WTC11 (cell line): ENCODE measurements at regions not wholly inside any gene's neighbourhood (a gene's known extent, or its start where the extent isn't known, plus 50 kb on each side); places are given as distances from the start of the nearest gene placed in this dataset.

Source experiments
- ELF4 ChIP-seq: sonication (generic); formaldehyde crosslinking; IDR thresholded peaks from 2 replicates; pipeline ENCODE4 v1.8.1; 2022; ENCODE audit warnings: low read depth, mild to moderate bottlenecking, moderate library complexity, missing genetic modification reagents
- ZBTB43 ChIP-seq: sonication (generic); formaldehyde crosslinking; IDR thresholded peaks from 2 replicates; pipeline ENCODE4 v1.8.1; 2023; ENCODE audit warnings: mild to moderate bottlenecking, missing genetic modification reagents
- TF ChIP-seq, protein P1 (sequence below): fragments of 200-600 bp; IDR thresholded peaks from 2 replicates; pipeline ENCODE4 v1.8.0; 2022; ENCODE audit warnings: antibody characterized with exemption

GRCh38 chrX:51813886-51814460 lies 70.7 kb downstream of the GSPT2 start:
- TF ChIP-seq, protein P1, sequence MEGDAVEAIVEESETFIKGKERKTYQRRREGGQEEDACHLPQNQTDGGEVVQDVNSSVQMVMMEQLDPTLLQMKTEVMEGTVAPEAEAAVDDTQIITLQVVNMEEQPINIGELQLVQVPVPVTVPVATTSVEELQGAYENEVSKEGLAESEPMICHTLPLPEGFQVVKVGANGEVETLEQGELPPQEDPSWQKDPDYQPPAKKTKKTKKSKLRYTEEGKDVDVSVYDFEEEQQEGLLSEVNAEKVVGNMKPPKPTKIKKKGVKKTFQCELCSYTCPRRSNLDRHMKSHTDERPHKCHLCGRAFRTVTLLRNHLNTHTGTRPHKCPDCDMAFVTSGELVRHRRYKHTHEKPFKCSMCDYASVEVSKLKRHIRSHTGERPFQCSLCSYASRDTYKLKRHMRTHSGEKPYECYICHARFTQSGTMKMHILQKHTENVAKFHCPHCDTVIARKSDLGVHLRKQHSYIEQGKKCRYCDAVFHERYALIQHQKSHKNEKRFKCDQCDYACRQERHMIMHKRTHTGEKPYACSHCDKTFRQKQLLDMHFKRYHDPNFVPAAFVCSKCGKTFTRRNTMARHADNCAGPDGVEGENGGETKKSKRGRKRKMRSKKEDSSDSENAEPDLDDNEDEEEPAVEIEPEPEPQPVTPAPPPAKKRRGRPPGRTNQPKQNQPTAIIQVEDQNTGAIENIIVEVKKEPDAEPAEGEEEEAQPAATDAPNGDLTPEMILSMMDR = no peak
- TF ChIP-seq ZBTB43 = no peak
- TF ChIP-seq ELF4 = no peak
